Gastrocnemius medialis (tissue), 4 donors: ENCODE measurements at regions not wholly inside any gene's neighbourhood (a gene's known extent, or its start where the extent isn't known, plus 50 kb on each side); places are given as distances from the start of the nearest gene placed in this dataset.

ENCODE experiments used
- ATAC-seq, 2 donors: fragments of 150-250 bp; one replicate each; pipeline ENCODE4 v1.9.1; 2016
- DNase-seq, 2 donors: peaks; one replicate each; pipeline ENCODE4 v3.0.0-alpha.2; 2019
- H3K27ac ChIP-seq, 4 donors: fragments of 200-600 bp; sonication (generic); 1 replicate in 1 of 4; 2 replicates in 3 of 4; pipeline ENCODE4 v1.5.1; 2016 to 2018; ENCODE audit warnings: mild to moderate bottlenecking in 2 of 4, moderate library complexity in 1 of 4
- H3K27me3 ChIP-seq, 3 donors: fragments of 200-600 bp; sonication (generic) in 2 of 3; 1 replicate in 1 of 3; 2 replicates in 2 of 3; pipeline versions ENCODE4 v1.5.1 to v1.6.0; 2016 to 2019; ENCODE audit warnings: mild to moderate bottlenecking in 1 of 3, moderate library complexity in 1 of 3
- H3K36me3 ChIP-seq, 2 donors: fragments of 200-600 bp; sonication (generic) in 1 of 2; one replicate each; pipeline ENCODE4 v1.5.1; 2017 to 2018
- H3K4me1 ChIP-seq, 2 donors: fragments of 200-600 bp; sonication (generic) in 1 of 2; one replicate each; pipeline ENCODE4 v1.5.1; 2016 to 2017; ENCODE audit warnings: mild to moderate bottlenecking in 2 of 2
- H3K4me3 ChIP-seq, 4 donors: fragments of 200-600 bp; sonication (generic) in 3 of 4; 1 replicate in 1 of 4; 2 replicates in 3 of 4; pipeline ENCODE4 v1.5.1; 2016 to 2019; ENCODE audit warnings: mild to moderate bottlenecking in 2 of 4
- H3K9me3 ChIP-seq, 3 donors: fragments of 200-600 bp; sonication (generic) in 2 of 3; 1 replicate in 1 of 3; 2 replicates in 2 of 3; pipeline ENCODE4 v1.5.1; 2016 to 2019
- CTCF ChIP-seq, 5 experiments: fragments of 450-650 bp in 3 of 5; fragments of 200-600 bp in 2 of 5; sonication (generic) in 2 of 5; IDR thresholded peaks in 4 of 5; conservative IDR thresholded peaks in 1 of 5; 1 replicate in 4 of 5; 2 replicates in 1 of 5; pipeline ENCODE4 v1.5.1; 2016 to 2019; ENCODE audit warnings: antibody characterized with exemption in 5 of 5, mild to moderate bottlenecking in 3 of 5, moderate library complexity in 3 of 5
- POLR2A ChIP-seq, 2 donors: fragments of 450-650 bp; IDR thresholded peaks; one replicate each; pipeline ENCODE4 v1.6.1; 2017; ENCODE audit warnings: antibody characterized with exemption in 2 of 2, mild to moderate bottlenecking in 2 of 2, moderate library complexity in 2 of 2
- in situ Hi-C, 4 donors: fragments of 200-750 bp; cut with MboI; loops; one replicate each; pipeline versions ENCODE4 v1.15.0 to v1.8.0; 2017; ENCODE audit warnings: low sequenced_read_pairs in 4 of 4
- intact Hi-C: fragments of 100-400 bp; cut with DNase I; formaldehyde crosslinking; loops from one replicate; pipeline ENCODE4 v1.15.1; 2023; ENCODE audit warnings: low total_unique reads

GRCh38 chr5:72760259-72760658 is 56.2 kb upstream of the TNPO1 start:
- intact Hi-C loops (no loop called here), in situ Hi-C loops (no loop called here)
- TF ChIP-seq CTCF (IDR thresholded peaks at IDR 0.05 in 4 of 5, conservative IDR thresholded peaks at IDR 0.05 in 1 of 5) (no peak), POLR2A (IDR thresholded peaks at IDR 0.05) (no peak)

GRCh38 chr5:72752909-72753308 is 63.6 kb upstream of the TNPO1 start:
- intact Hi-C loops (no loop called here), in situ Hi-C loops (no loop called here)
- Histone ChIP-seq H3K4me3 (no peak overlapping the region), H3K4me1 (no peaks in the 10 kb centered on the region), H3K27ac (no peak overlapping the region), H3K9me3 (no peaks in the 10 kb centered on the region), H3K36me3 (no peaks in the 10 kb centered on the region), H3K27me3 (no peaks in the 10 kb centered on the region)
- no peak for TF ChIP-seq POLR2A (IDR thresholded peaks at IDR 0.05)
- no peak for ATAC-seq
- DNase-seq = no peak

More at GRCh38 chr5:72760259-72760658, 56.2 kb upstream of the TNPO1 start:
- Histone ChIP-seq H3K27ac (no peak overlapping the region), H3K4me3 (no peak overlapping the region), H3K36me3 (no peaks in the 10 kb centered on the region), H3K9me3 (no peaks in the 10 kb centered on the region), H3K4me1 (no peaks in the 10 kb centered on the region), H3K27me3 (no peaks in the 10 kb centered on the region)
- DNase-seq (no peak), ATAC-seq (no peak)

- Histone ChIP-seq H3K36me3 (no peaks in the 10 kb centered on the region), H3K27ac (no peak overlapping the region), H3K4me3 (no peak overlapping the region), H3K9me3 (no peaks in the 10 kb centered on the region), H3K4me1 (no peaks in the 10 kb centered on the region), H3K27me3 (no peaks in the 10 kb centered on the region)
- no peak for ATAC-seq
- no peak for TF ChIP-seq POLR2A (IDR thresholded peaks at IDR 0.05)
- TF ChIP-seq CTCF (IDR thresholded peaks at IDR 0.05 in 4 of 5, conservative IDR thresholded peaks at IDR 0.05 in 1 of 5) = no peak
- intact Hi-C loops (no loop called here), in situ Hi-C loops (no loop called here)
- no peak for DNase-seq
These were observed 67.0 kb upstream of the TNPO1 start for GRCh38 chr5:72749362-72749997.

GRCh38 chr5:72747826-72748225 is 68.6 kb upstream of the TNPO1 start:
- ATAC-seq (no peak), DNase-seq (no peak)
- TF ChIP-seq CTCF (IDR thresholded peaks at IDR 0.05 in 4 of 5, conservative IDR thresholded peaks at IDR 0.05 in 1 of 5) = no peak
- TF ChIP-seq POLR2A (IDR thresholded peaks at IDR 0.05) = no peak

GRCh38 chr5:72746736-72747135 is 69.7 kb upstream of the TNPO1 start:
- no peaks in the 10 kb centered on the region for H3K9me3 ChIP-seq
- H3K36me3 ChIP-seq = no peaks in the 10 kb centered on the region
- TF ChIP-seq POLR2A (IDR thresholded peaks at IDR 0.05) (no peak), CTCF (IDR thresholded peaks at IDR 0.05 in 4 of 5, conservative IDR thresholded peaks at IDR 0.05 in 1 of 5) (no peak)
- in situ Hi-C loops (no loop called here), intact Hi-C loops (no loop called here)
- no peaks in the 10 kb centered on the region for H3K27me3 ChIP-seq
- no peak for ATAC-seq
- H3K27ac ChIP-seq = no peak overlapping the region
- H3K4me1 ChIP-seq = no peaks in the 10 kb centered on the region
- DNase-seq = no peak
- H3K4me3 ChIP-seq = no peak overlapping the region

More at GRCh38 chr5:72747826-72748225, 68.6 kb upstream of the TNPO1 start:
- H3K27ac ChIP-seq = no peak overlapping the region
- no peaks in the 10 kb centered on the region for H3K36me3 ChIP-seq
- H3K4me1 ChIP-seq = no peaks in the 10 kb centered on the region
- intact Hi-C loops = no loop called here
- no peak overlapping the region for H3K4me3 ChIP-seq
- no peaks in the 10 kb centered on the region for H3K9me3 ChIP-seq
- in situ Hi-C loops = no loop called here
- H3K27me3 ChIP-seq = no peaks in the 10 kb centered on the region
